GM18511 (cell line): ENCODE measurements at regions not wholly inside any gene's neighbourhood (a gene's known extent, or its start where the extent isn't known, plus 50 kb on each side); places are given as distances from the start of the nearest gene placed in this dataset.

Source experiments
- ATAC-seq: cut with Tn5 transposase; IDR thresholded peaks from one replicate; pipeline ENCODE4 v1.9.1; 2021; ENCODE audit warnings: mild to moderate bottlenecking, moderate library complexity; ENCODE audit not compliant: unreplicated experiment

GRCh38 chr10:131697476-131698128 is 203.2 kb upstream of the PPP2R2D start:
- ATAC-seq: no peak

- ATAC-seq: no peak
These were observed 202.6 kb upstream of the PPP2R2D start for GRCh38 chr10:131698232-131698631.

GRCh38 chr10:131698986-131699385 is 201.8 kb upstream of the PPP2R2D start:
- no peak for ATAC-seq

- ATAC-seq: no peak
These were observed 200.8 kb upstream of the PPP2R2D start for GRCh38 chr10:131700032-131700431.

GRCh38 chr10:131700506-131700905 is 200.3 kb upstream of the PPP2R2D start:
- no peak for ATAC-seq

GRCh38 chr10:131701131-131701947 is 199.5 kb upstream of the PPP2R2D start:
- no peak for ATAC-seq

GRCh38 chr10:131702531-131703356 is 198.1 kb upstream of the PPP2R2D start:
- ATAC-seq: no peak

GRCh38 chr10:131703541-131703940 is 197.3 kb upstream of the PPP2R2D start:
- no peak for ATAC-seq

- no peak for ATAC-seq
These were observed 196.9 kb upstream of the PPP2R2D start for GRCh38 chr10:131703941-131704340.

GRCh38 chr10:131706476-131706875 is 194.3 kb upstream of the PPP2R2D start:
- ATAC-seq: no peak

GRCh38 chr10:131706952-131707351 is 193.9 kb upstream of the PPP2R2D start:
- no peak for ATAC-seq

GRCh38 chr10:131708225-131708880 is 192.5 kb upstream of the PPP2R2D start:
- ATAC-seq: no peak

- ATAC-seq: no peak
These were observed 190.5 kb upstream of the PPP2R2D start for GRCh38 chr10:131710142-131710861.

- no peak for ATAC-seq
These were observed 178.7 kb upstream of the PPP2R2D start for GRCh38 chr10:131722121-131722520.

GRCh38 chr10:131722525-131723264 is 178.1 kb upstream of the PPP2R2D start:
- ATAC-seq: no peak

- no peak for ATAC-seq
These were observed 177.3 kb upstream of the PPP2R2D start for GRCh38 chr10:131723297-131724168.

- no peak for ATAC-seq
These were observed 176.7 kb upstream of the PPP2R2D start for GRCh38 chr10:131724169-131724545.

GRCh38 chr10:131724891-131725580 is 175.8 kb upstream of the PPP2R2D start:
- ATAC-seq: no peak
